Globus pallidus (tissue), 1 donor: ENCODE measurements at regions not wholly inside any gene's neighbourhood (a gene's known extent, or its start where the extent isn't known, plus 50 kb on each side); places are given as distances from the start of the nearest gene placed in this dataset.

Experiments used
- DNase-seq: peaks from one replicate; pipeline ENCODE4 v3.0.0-alpha.2; 2015; ENCODE audit warnings: low spot score

DNA sequence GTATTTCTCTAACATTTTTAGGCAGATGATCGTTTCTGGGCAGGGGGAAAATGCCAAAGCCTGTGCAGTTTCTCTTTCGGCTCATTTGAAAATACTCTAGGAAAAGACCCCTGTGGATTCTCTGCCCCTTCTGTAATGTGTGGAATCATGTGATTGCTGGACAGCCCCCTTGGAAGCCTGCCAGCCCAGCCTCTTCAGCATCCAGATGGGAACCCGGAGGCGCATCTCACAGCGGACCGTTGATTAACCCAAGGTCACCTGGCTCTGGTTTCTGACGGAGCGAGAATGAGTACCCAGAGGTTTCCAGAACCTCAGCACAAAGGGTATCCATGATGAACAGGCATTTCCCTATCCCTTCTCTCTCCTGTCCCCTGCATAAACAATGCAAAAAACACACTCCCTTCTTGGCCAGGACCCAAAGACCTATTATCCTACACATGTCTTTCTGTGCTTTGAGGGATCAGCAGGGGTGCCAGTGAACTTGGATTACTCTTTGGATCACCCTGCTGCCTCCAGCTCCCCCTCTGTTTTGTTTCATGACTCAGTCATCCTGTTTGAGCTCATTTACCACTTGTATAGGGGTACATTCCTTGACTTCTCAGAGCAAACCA lies 957.1 kb upstream of the RBFOX1 start:
- no peak for DNase-seq

DNA sequence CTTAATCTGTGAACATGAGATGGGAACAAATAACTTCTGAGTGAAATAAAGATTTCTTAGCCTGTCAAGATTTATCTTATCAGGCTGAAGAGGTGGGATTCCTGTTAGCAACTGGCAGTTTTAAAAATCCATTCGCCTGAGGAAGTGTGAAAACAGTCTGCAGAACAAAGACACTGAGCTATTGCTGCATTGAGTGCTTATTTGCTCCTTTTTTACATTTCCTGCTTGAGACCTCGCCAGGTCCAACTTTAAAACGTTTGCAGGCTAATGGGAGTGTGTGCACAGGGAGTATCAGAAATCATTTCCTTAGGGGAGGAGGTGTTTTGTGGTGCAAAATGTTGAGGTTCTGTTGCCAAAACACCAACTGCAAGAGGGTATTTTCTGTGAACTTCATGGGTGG lies 957.8 kb upstream of the RBFOX1 start:
- DNase-seq: no peak

DNA sequence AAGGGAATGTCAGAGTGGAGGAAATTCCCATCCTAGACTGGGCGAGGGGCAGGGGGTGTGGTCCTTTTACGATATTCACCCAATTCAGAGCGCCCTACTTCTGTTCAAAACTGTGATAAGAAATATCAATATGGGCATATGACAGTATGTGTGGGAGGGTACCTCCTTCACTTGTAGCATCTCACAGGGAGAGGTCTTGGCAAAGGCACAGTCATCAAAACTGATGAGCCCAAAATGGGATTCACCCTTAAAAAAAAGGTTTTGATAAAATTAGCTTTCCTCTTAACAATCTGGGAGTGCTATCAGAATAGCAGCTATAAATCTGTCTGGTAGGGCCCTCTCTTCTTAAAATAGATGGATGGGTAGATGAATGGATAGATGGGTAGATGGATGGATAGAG lies 967.8 kb upstream of the RBFOX1 start:
- DNase-seq: no peak

DNA sequence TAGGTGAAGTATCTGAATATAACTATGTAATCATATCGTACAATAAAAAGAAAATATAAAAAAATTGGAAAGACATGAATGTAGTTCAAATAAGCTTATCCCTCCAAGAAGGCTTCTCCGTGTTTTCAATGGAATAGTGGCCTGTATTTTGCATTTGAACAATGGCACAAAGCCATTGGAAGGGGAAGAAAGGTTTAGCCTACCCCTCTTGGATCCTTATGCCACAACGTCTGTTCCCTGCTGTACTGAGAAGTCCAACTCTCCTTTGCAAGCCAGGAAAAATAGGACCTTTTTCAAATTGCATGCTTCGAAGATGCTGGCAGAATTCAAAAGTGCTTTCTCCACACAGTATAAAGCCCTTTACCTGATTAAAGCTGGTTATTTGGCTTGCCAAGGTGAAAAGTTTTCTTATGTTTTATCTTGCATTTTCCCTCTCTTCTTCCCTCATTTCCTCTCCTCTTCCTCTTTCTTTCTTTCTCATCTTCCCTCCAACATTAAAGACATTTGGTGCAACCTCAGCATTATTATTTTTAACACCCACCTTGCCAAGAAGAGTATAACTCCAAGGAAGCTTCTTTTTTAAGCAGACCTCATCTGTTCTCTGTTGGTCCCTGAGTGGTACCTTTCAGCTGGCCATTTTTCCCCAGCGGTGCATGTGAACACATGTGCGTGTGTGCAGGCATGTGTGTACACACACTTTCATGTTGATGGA lies 968.6 kb upstream of the RBFOX1 start:
- DNase-seq: no peak

DNA sequence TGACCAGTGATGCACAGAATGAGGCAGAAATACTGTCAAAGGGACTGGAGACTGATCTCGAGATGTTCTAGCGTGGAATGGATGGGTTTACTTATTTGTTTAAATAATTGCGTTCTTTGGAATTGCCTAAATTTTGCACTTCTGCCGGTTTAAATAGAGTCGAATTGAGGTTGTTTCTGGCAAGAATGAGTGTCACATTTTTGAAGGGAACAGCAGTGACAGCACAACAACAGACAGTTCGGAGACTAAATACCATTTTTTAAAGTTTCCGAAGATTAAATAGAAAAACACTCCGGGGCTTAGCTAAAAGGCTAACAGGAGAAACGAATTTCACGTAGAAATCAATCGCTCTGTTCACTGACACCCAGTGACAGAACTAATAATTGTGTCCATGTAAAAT lies 969.2 kb upstream of the RBFOX1 start:
- no peak for DNase-seq

DNA sequence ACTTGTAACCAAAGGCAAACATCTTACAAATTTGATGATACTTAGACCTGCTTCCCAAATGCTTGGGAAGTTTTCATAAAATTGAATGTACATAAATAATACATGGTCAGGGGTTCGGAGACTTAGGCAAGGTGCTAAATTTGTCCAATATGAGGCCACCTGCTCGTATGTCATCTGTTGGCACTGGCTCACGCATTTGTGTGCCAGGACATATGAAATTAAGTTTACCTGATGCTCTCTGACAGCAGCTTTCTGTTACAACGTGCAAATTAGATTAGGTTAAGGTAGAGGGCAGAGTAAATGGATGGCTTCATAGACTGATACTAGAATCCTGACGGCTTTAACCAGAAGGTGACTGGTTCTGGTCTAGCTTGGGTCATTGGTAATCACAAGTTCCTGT lies 970.3 kb upstream of the RBFOX1 start:
- DNase-seq: no peak

DNA sequence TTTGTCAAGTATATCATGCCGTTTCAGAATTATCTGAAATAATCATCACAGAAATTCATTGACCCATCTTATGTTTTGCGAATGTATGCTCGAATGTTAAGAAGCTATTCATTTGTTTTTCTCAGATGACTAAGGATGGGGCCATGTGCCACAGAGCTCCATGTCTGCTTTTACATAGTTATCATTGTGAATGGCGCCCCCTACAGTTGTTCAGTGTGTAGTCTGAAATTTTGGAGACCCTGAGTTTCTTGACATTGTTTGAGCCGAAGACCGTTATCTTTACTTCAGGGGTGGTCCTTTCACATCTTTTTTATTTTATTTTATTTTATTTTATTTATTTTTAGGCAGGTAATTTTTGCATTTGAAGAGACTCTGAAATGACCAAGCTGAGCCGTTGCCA lies 972.0 kb upstream of the RBFOX1 start:
- no peak for DNase-seq

DNA sequence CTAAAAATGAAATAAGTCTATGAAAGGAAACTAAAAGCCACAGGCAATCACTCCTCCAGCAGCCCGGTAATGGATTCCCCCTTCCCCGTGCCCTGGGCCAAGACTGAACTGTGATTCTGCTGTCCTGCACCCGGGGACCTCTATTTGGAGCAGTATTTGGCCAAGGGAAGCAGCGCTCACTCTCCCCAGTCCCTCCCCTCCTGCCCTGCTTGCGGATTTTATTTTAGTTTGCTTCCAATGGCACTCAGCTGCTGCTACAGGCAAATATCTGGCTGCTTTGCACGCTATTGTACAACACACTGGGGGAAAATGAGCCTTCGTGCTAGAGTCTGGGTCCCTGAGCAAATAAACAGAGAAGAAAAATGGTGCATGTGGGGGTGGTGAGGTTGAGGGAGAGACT lies 975.7 kb upstream of the RBFOX1 start:
- no peak for DNase-seq

DNA sequence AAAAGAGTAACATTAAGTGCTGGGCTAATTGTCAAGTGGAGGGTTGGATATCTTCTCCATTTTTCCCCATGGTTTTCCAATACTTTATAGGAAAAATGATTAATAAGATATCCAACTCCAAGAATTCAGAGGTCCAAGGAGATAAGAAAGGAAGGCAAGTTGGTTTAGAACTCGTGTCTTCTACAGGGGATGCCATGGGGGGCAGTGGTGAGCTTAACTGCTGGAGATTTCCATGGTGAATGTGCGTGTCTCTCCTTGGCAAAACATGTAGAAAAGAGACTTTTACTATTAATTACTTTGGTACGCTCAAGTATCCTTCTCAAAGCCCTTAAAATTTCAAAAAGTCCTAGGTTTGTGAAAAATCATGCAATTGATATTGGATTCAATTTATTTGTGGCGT lies 982.9 kb upstream of the RBFOX1 start:
- DNase-seq: no peak

DNA sequence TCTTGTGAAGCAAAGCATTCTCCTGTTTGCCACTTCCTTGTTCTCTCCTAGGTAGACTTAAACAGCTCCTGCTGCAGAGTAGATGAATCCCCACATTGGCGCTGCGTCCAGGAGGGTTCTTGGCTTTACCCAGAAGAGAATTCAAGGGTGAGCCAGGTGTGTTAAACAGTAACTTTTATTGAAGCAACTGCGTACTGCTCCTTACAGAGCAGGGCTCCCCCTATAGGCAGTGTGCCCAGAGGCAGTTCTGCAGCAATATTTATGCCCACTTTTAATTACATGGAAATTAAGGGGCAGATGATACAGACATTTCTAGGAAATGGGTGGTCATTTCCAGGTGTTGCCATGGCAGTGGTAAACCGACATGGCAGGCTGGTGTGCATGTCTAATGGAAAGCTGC lies 987.6 kb upstream of the RBFOX1 start:
- DNase-seq: no peak

DNA sequence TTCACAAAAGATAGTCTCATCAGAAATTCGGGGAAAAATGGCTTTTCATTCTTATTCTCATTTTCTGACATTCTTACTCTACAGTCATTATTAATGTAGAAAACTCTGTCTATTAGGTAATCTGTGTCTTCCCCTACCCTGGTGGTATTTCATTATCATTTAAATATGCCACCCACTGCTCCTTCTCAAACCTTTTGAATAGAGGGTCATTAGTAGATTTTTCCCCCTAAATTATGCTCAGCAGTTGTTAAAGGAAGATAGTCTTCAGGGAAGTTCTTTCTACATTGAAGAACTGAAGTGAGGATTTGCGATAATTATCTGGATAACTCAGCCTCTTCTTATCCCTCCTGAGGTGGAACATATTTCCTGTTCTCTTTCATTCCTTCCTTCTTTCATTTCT lies 989.5 kb upstream of the RBFOX1 start:
- no peak for DNase-seq

DNA sequence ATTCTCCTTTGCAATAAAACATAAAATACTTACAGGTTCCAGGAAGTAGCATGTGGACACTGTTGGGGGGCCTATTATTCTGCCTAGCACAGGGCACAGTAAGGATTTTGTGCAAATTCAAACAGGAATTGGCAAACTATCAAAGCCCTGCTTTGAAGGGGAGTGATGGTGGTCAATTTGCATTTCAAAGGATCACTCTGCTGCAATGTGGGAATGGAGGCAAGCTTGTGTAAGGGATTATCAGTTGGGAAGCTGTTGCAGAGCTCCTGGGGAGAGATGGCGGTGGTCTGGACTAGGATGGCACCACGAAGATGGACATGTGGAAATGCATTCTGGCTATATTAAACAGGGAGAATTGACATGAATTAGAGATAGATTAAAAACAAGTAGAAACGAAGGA lies 990.7 kb upstream of the RBFOX1 start:
- DNase-seq: no peak

DNA sequence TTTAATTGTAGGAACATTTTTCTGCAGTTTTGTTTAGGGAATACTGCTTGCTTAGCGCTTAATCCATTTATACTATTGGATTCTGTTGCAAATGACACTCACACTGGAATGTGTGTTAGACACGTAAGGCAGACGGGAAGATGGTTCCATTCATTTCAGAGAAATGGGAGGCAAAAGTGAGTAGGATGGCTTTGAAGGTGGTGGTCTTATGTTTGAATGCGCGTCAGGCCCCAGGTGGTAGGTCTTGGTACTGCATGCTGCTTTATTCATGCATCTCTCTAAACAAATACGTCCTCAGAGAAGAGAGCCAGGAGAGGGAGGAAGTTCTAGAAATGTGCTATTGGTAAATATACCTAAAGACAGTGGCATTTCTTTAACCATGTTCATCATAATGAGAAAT lies 997.6 kb upstream of the RBFOX1 start:
- DNase-seq: no peak

DNA sequence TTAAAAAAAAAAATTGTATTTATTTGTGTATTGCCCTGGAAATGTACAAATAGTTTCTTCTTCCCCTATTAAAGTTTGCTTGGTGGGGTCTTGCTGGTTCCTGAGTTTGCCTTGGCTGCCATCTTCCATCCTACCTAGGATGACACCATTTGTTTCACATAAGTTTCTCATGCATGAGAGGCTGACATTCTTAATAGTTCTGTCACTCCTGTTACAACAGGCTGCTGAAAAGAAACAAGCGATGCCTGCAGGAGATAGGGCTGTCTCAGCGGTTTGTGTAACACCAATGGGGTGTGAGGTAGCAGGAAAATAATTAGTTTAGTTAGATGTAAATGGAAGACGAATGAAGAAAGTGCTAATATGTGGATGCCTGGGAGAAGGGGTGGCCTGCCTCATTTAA lies 1000.9 kb upstream of the RBFOX1 start:
- no peak for DNase-seq

DNA sequence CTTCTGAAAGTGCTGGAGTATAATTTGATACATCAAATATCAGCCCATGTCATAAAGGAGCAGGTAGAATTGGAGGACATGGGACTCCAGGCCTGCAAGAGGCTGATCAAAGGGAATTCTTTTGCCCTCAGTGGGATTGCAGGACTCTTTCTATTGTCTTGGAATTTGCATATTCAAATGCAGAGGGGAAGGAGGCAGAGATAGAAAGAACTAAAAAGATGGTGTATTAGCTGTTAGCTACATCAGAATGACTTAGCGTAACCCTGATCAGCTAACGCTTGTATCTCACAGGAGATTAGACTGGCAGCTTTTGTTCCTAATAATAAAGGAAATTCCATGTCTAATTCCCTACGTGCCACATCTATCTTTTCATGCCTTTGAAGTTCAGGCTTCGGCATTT lies 1014.7 kb upstream of the RBFOX1 start:
- DNase-seq: no peak

DNA sequence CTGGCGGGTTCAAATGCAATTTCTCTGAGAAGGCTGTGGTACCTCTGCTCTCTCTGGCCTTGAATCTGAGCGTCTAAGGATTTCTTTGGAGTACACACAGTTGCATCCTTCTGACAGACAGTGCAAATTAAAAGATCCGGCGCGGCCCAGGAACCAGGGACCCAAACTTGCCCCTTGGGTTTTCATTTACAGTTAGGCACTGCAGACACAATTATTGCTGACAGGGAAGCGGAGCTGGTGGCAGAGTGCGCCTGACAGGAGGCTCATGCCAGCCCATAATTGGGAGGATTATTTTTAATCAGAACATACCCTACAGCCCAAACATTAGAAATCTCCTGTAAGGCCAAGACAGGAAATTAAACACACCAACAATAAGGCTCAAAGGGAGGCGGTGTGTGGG lies 1023.4 kb upstream of the RBFOX1 start:
- DNase-seq: no peak

DNA sequence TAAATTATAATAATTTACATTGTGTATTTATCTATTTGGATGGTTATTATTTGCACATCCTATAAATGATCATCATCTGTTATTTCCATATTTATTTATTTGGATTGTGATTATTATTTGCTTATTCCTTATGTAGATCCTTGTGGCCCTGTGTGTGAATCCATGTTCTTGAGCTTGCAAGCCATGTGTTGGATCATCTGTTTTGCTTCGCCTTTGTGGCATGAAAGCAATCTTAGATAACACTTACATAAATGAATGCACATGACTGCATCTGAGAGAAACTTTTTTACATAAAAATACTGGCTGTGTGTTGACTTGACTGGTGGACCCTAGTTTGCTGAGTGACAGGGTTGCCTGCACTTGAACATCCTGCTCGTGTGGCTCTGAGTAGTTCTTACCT lies 1024.5 kb upstream of the RBFOX1 start:
- no peak for DNase-seq

DNA sequence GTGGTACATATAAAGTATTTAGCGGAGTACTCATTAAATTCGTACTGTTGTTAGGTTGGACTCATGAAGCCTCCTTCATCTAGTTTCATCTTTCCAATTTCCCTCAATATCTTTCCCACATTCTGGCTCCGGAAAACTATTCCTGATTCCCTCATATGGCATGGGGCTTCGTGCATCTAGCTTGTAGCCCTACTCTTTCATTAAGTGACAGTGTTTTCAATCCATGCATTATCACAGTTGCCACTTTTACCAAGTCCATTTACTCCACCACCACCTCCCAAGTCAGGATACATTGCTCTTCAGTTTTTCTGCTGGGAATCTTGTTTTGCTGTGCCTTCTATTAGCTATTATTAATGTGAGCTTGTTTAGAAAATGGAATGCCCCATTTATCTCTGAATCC lies 1032.1 kb upstream of the RBFOX1 start:
- DNase-seq: no peak

DNA sequence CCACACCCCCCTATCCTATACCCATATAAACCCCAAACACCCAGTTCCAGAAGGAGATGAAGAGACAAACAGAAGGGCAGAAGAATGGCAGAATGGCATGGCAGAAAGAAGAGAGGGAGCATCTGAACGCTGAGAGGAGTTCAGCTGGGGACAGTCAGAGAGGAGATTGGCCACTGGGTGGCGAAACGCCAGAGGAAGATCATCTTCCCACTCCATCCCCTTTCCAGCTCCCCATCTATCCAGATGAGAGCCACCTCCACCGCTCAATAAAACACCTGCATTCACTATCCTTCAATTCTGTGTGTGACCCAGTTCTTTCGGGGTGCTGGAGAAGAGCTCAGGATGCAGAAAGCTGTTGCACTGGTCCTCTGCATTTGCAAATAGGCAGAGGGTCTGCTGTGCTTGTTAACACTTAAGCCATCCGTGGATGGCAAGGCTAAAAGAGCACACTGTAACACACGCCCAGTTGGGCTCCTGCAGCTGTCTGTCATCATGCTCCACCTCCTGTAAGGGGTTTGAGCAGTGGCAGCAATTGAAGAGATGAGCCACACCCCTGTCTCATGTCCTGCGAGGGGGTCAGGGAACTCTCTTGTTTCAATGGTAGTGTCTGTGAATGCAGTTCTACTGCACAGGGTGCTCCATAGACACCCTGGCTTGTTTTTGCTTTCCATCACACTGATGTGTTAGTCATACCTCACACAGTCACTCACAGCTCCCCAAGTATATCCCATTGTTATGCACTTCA lies 1034.8 kb upstream of the RBFOX1 start:
- no peak for DNase-seq

DNA sequence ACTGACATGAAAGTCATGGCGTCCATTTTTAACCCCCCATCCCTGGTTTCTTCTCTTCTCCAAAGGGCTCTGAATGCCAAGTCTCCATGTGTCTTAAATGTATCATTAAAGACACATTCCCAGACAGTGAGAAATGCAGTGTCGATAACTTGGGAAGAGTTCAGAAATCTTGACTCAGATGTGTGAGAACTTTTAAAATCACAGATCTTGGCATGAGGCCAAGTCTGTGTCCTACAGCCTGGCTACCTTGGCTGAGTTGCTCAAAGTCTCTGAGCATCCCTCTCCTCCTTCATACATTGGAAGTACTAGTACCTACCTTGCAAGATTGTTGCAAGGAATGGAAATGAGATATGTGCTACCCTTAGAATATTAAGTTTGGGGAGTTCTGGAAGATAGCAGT lies 1046.5 kb upstream of the RBFOX1 start:
- DNase-seq: no peak

DNA sequence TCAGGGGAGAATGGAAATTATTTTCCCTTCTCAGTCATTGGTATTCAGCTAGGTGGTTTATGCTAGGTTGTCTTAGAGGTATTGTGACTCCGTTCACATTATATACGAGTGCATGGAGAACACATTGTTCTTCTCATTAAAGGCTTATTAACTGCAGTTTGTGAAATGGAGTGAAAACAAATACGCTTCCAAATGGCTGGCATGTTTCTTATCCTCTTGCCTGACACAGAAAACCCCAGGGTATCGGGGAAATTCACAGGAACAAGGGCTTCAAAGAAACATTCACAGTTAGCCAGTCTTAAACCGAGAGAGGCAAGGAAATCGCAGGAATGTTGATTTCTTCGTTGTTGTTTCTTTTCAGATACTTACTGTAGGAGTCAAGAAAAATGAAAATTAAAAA lies 1047.9 kb upstream of the RBFOX1 start:
- no peak for DNase-seq

DNA sequence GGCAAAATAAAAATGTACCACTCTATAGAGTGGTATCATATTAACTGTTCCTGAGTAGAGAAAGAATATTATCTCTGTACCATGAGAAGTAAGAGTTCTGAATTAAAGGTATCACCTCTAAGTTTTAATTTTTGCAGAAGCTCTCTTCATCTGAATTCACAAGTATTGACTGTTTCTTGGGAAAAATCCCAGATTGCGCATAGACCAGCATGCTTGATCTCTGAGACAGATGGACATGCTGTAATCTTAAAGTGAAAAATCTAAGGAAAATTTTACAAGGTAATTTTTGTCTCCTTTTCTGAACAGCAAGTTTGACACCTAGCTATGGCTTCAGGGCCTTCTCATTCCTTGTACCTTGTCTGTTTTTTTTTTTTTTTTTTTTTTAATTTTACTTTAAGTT lies 1050.7 kb upstream of the RBFOX1 start:
- no peak for DNase-seq

DNA sequence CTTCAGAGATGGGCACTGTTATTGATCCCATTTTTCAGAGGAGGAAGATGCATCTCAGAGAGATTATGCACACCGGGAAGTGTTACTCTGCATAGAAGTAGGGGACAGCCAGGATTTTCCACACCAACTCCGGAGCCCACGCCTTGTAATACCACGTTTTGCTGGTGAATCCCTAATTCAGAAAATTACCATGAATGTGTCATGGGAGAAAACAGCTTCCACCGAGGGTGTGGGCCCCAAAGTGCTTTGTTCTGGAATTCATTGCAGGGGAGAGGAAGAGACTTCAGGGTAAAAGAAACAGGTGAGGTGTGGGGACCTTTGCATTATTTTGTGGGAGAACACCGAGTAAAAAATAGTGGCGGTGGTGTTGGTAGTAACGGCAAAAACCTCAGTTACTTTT lies 1051.4 kb upstream of the RBFOX1 start:
- no peak for DNase-seq

DNA sequence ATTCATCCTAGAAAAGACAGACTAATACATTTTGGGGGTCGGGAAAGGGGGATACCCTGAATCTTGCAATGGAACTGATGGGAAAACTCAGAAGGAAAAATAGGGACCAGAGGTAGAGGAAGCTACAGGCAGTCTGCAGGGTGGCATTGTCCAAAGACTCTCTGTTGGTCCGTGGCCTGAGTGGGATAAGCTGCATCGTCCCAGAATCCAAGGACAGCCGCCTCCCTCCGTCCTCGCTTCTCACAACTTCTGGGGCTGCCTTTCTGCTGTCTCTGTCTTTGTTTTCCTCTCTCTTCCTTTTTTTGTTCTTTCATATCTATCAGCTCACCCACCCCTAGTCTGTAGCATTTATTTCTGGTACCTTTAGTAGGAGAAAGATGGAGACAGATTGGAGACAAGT lies 1052.6 kb upstream of the RBFOX1 start:
- DNase-seq: no peak
